Neural progenitor cell (in vitro differentiated cells): ENCODE measurements at regions not wholly inside any gene's neighbourhood (a gene's known extent, or its start where the extent isn't known, plus 50 kb on each side); places are given as distances from the start of the nearest gene placed in this dataset.

Source experiments
- EZH2 ChIP-seq: fragments of 200-600 bp; sonication (generic); IDR thresholded peaks from 2 replicates; pipeline ENCODE4 v1.6.1; 2017; ENCODE audit warnings: antibody characterized with exemption, mild to moderate bottlenecking, moderate library complexity
- EZH2phosphoT487 ChIP-seq: fragments of 200-600 bp; sonication (generic); IDR thresholded peaks from 2 replicates; pipeline ENCODE4 v1.6.1; 2017; ENCODE audit warnings: antibody characterized with exemption
- TF ChIP-seq, protein P1 (sequence below): fragments of 200-600 bp; sonication (generic); IDR thresholded peaks from 2 replicates; pipeline ENCODE4 v1.5.1; 2017; ENCODE audit warnings: antibody characterized with exemption, mild to moderate bottlenecking

DNA sequence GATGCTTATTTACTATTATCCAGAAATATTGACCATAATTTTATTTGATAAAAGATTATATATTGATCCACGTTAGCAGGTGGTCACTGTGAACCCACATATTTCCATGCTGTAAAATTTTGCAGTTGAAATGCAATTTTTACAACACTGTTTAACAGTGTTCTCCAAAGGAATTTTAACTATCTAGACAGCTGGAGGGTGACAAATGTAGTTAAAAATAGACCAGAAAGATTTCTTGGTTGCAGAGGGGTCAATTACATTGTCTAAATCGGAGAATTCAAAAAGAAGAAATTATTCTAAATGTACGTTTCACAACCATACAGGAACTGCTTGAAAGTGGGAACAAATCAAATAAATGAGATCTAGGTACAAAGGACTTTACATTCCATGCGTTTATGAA is 625.2 kb upstream of the NCAM2 start:
- TF ChIP-seq EZH2 (no peak), EZH2phosphoT487 (no peak)
- TF ChIP-seq, protein P1, sequence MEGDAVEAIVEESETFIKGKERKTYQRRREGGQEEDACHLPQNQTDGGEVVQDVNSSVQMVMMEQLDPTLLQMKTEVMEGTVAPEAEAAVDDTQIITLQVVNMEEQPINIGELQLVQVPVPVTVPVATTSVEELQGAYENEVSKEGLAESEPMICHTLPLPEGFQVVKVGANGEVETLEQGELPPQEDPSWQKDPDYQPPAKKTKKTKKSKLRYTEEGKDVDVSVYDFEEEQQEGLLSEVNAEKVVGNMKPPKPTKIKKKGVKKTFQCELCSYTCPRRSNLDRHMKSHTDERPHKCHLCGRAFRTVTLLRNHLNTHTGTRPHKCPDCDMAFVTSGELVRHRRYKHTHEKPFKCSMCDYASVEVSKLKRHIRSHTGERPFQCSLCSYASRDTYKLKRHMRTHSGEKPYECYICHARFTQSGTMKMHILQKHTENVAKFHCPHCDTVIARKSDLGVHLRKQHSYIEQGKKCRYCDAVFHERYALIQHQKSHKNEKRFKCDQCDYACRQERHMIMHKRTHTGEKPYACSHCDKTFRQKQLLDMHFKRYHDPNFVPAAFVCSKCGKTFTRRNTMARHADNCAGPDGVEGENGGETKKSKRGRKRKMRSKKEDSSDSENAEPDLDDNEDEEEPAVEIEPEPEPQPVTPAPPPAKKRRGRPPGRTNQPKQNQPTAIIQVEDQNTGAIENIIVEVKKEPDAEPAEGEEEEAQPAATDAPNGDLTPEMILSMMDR = no peak
